Dedifferentiated amniotic fluid mesenchymal stem cell (primary cell): ENCODE measurements at regions not wholly inside any gene's neighbourhood (a gene's known extent, or its start where the extent isn't known, plus 50 kb on each side); places are given as distances from the start of the nearest gene placed in this dataset.
"Not testable (repeated sequence)": the region's sequence is repeated elsewhere in the genome, so short reads cannot be mapped to it uniquely, and the experiment has no call there.

Source experiments
- DNase-seq: peaks from one replicate; pipeline ENCODE4 v3.0.0-alpha.2; 2016; ENCODE audit errors: extremely low spot score

DNA sequence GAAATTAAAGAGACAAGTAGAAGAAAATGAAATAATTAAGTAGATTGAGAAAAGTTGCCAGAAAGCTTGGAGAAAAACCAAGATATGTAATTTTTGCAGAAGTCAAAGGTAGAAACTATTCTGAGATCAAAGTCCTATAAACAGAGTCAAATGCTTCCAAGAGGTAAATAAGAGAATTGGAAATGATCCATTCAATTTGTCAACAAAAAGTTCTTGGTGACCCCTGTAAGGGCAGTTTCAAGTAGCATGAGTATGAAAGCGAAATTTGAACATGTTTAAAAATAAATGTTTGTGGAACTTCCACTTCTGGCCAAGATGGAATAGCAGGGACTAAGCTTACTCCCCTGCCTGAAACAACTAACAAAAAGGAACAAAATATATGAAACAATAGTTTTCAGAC is 562.0 kb downstream of the SMARCA1 start:
- DNase-seq, result no peak

DNA sequence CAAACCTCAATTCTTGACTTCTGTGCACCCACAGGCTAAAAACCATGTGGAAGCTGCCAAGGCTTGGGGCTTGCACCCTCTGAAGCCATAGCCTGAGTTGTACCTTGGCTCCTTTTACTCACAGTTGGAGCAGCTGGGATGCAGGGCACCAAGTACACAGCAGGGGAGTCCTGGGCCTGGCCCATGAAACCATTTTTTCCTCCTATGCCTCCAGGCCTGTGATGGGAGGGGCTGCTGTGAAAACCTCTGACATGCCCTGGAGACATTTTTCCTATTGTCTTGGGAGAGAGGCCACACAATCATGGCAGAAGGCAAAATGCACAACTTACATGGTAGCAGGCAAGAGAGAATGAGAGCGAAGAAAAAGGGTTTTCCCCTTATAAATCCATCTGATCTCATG is 568.6 kb downstream of the SMARCA1 start:
- not testable (repeated sequence) for DNase-seq

- no peak for DNase-seq
These were observed 592.2 kb downstream of the SMARCA1 start for GRCh38 chrX:128931071-128931470.

- DNase-seq, result no peak
These were observed 593.8 kb downstream of the SMARCA1 start for GRCh38 chrX:128929271-128930057.

GRCh38 chrX:128928636-128929035 is 594.7 kb downstream of the SMARCA1 start:
- DNase-seq, result no peak

GRCh38 chrX:128927363-128927762 is 595.9 kb downstream of the SMARCA1 start:
- no peak for DNase-seq

GRCh38 chrX:128906753-128907152 is 616.5 kb downstream of the SMARCA1 start:
- DNase-seq, result no peak

GRCh38 chrX:128901018-128901417 is 622.3 kb downstream of the SMARCA1 start:
- DNase-seq, result no peak

GRCh38 chrX:128897621-128898020 is 625.7 kb downstream of the SMARCA1 start:
- DNase-seq, result no peak

DNA sequence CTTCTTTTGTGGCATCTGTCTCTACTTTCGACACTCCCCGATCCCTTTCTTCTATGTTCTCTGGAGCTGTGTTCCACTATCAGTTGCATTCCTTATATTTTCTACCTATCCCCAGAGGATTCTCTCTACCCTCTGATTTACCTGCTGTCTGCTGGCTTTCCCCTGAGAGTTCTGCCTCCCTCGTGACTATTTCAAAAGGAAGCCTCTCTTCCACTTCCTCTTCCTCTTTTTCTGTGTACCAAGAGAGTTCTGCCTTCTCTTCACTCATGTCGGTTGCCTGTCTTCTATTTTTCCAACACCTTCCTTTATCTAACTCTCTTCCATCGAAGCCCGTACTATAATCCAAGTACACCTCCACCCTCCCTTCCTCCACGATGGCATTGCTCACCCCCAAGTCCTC is 631.7 kb downstream of the SMARCA1 start:
- DNase-seq, result no peak

DNA sequence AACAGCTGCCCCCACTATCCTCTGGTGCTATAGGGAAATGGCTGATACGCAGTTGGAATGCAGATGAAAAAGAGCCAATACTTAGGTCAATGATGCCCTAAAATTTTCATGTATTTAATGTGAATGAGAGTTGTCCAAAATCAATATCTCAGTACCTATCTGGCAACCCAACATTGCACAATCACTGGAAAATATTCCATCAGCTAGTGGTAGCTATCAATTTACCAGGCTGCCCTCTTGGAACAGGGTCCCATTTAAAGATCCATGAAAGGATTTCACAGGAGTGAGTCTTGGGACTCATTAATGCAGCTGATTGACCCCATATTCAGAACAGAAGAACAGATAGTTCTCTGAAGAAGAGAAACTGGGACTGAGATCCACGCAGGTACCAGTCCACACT is 638.9 kb downstream of the SMARCA1 start:
- DNase-seq, result no peak

DNA sequence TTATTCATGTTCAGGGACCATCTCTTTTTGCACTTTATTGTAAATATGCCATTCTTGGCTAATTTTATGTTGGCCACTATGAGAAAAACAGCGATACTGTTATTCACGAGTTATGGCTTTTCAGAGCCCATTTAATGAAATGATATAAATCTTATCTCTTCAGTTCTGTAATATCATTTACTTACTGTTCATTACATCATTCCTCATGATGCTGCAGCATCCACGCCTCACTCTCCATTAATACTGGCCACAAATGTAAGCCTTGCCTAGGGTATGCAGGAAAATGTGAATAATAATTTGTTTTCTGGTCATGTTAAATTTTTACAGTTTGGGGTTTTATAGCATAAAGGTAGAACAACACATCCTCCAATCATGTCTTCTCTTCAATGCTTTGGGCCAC is 639.6 kb downstream of the SMARCA1 start:
- no peak for DNase-seq

- no peak for DNase-seq
These were observed 652.9 kb downstream of the SMARCA1 start for GRCh38 chrX:128870361-128870760.

DNA sequence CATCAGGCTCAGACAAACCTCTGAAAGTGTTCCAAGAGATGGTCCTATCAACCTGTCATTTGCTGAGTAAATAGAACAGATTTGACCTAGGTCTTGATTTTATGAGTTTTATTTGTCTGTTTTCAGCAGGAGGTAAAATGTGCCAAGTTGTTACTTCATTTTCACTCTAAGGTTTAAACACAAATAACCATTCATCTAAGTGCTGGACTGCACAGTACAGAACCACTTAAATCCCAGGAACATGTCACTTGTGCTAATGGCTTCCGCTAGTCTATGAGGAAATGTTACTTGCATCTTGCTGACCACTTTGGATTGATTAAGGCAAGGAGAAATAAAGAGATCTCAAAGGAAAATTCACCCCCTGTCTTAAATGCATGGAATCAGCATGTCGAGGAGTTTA is 660.7 kb downstream of the SMARCA1 start:
- DNase-seq, result no peak

DNA sequence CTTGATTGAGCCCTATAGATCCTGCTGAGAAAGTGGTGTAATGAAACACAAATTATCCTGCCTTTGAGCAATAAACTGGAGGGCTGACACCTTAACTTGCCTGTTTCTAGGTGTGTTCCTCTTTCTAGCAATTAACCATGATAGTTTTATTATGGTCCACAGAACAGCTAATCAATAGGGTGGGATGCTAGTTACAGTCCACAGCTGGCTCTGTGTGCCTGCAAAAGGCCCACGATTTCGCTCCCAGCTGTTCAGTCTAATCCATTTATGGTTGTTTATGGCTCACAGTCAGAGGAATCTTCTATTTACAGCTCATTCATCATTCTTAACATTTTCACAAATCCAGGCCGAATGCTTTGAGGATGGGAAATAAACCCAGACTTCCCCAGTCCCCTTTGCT is 674.9 kb downstream of the SMARCA1 start:
- no peak for DNase-seq

DNA sequence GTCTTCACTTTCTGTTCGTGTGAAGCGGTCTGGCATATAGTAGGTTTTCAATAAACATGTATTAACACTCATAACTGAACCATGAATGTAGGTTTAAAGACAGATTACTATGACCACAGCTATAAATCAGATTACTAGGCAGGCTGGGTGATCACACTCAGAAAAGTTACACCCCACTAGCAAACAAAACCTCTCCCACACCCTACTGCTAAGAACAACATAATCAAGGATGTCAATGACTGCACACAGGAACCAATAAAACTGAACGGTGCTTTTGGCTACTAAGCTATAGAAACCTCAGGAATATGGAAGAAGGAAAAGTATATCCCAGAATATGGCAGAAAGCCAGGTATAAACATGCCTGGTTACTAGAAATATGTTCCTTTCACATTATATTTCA is 676.9 kb downstream of the SMARCA1 start:
- no peak for DNase-seq

DNA sequence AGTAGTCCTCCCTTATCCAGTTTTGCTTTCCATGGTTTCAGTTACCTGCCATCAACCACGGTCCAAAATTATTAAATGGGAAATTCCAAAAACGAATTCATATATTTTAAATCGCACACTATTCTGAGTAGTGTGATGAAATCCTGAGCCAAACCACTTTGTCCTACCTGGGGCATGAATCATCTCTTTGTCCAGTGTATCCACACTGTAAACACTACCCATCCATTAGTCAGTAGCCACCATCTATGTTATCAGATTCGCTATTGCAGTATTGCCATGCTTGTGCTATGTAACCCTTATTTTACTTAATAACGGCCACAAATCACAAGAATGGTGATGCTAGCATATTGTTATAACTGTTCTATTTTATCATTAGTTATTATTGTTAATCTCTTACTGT is 704.6 kb downstream of the SMARCA1 start:
- DNase-seq, result no peak

- no peak for DNase-seq
These were observed 706.4 kb downstream of the SMARCA1 start for GRCh38 chrX:128816919-128817318.

- no peak for DNase-seq
These were observed 715.9 kb downstream of the SMARCA1 start for GRCh38 chrX:128807367-128807766.

GRCh38 chrX:128805236-128805635 is 718.1 kb downstream of the SMARCA1 start:
- no peak for DNase-seq

GRCh38 chrX:128804828-128805227 is 718.5 kb downstream of the SMARCA1 start:
- no peak for DNase-seq

DNA sequence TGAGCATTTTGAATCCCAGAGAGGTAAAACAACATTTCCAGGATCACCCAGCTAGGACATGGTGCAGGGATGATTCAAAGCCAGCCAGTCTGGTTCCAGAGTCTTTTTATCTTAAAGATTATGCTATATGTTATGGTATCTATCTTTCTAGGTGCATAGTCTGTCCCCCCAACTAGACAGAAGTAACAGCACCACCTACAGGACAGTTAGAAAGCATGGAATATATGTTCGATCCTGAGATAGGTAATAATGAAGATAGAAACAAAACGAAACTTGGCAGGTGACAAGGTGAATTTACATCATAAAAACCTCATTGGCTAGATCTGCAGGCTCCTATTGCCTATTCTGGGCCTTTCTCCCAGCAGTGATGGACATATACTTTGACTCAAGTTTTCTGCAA is 723.2 kb downstream of the SMARCA1 start:
- no peak for DNase-seq

- not testable (repeated sequence) for DNase-seq
These were observed 730.9 kb upstream of the ACTRT1 start for GRCh38 chrX:128783139-128783538.

DNA sequence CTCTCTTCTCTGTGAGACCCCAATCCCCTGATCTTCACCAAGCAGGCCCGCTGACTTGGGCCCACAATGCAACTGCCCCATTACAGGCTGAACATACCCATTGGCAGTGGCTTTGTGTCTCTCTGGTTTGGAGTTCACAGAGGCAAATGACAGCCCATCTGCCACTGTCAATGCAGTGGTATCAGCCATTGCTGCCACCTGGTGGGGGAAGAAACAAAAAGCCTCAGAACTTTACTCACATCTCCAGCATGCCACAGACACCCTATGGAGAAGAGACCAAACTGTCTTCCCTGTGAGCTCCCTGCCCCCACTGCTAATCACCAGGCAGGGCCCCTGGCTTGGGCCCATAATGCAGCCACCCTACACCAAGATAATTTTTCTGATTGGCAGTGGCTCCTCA is 729.3 kb upstream of the ACTRT1 start:
- no peak for DNase-seq
